ENCODE measurements at regions not wholly inside any gene's neighbourhood (a gene's known extent, or its start where the extent isn't known, plus 50 kb on each side); places are given as distances from the start of the nearest gene placed in this dataset.

DNA sequence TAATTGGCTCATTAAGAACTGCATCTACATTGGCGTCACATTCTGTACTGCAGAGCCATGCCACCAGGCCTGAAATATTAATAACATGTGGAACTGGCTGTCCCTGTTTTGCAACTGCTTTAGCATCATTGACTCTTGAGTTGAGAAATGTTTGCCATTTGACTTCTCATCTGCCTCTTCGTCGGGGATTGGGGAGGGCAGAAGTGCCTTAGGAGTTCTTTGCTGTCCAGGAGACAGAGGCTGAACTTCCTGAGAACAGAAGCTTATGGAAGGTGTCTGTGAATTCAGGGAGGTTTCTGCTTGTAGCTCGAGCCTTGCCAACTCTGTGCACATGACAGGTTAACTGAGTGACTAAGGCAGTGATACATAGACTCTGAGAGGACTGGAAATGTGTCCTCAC lies 265.0 kb downstream of the KIF4B start:
- BruUV-seq (replicated peaks) = no TSS peak
- no peak overlapping the region for H3K4me2 ChIP-seq (ENCODE audit: insufficient read depth, low read length)
- intact Hi-C loops (cut with micrococcal nuclease) = no loop called here

DNA sequence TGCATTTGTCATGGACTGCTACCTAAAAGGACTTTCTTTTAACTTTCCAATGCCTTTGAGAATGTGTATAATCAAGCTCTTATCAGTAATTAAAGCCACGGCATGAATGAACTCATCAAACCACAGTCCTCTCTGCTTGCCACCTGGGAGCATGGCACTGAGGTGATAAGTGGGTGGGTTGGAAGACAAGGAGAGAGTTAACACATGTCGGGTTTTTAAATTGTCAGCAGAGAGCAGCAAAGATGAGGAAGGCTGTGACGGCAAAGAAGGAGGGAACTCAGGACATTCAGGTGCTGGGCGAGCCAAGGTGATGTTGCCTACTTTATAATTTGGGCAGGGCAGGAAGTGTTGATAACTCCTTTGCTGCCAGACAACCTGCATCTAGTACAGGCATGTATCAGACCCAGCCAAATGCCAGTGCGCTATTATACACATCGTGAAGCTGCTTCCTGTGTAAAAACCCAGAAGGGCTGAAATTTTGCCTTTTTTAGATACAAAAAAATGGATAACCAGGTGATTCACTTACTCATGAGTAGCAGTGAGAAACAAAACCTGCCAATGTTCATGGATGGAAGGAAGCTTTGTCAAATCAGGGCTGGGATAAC lies 269.1 kb downstream of the KIF4B start:
- Histone ChIP-seq H3K79me2 (ENCODE audit: control insufficient read depth, insufficient read depth, low read length) (no peaks in the 10 kb centered on the region), H3K4me3 (replicated peaks in 1 of 3; ENCODE audit: insufficient read depth in 1 of 3, low read depth in 1 of 3, low read length in 3 of 3) (no peak overlapping the region), H2AFZ (ENCODE audit: low read depth, low read length) (no peak overlapping the region), H3K9ac (replicated peaks; ENCODE audit: extremely low read depth, insufficient read depth, low read length) (no peak overlapping the region), H3K9me3 (replicated peaks; ENCODE audit: control insufficient read depth, insufficient read depth, low read length) (no peaks in the 10 kb centered on the region), H3K4me1 (ENCODE audit: control insufficient read depth, extremely low read depth, insufficient read depth, low read length) (no peaks in the 10 kb centered on the region), H3K36me3 (ENCODE audit: control insufficient read depth in 2 of 2, extremely low read depth in 1 of 2, insufficient read depth in 2 of 2, low read length in 2 of 2) (no peaks in the 10 kb centered on the region), H4K20me1 (replicated peaks; ENCODE audit: control insufficient read depth, extremely low read depth, insufficient read depth, low read length) (no peaks in the 10 kb centered on the region), H3K27ac (ENCODE audit: insufficient read depth, low read depth, low read length) (no peak overlapping the region), H3K4me2 (ENCODE audit: insufficient read depth, low read length) (no peak overlapping the region), H3K27me3 (ENCODE audit: control insufficient read depth in 2 of 2, insufficient read depth in 2 of 2, low read length in 2 of 2) (no peaks in the 10 kb centered on the region), H3K9me1 (replicated peaks; ENCODE audit: control insufficient read depth, extremely low read depth, insufficient read depth, low read length) (no peaks in the 10 kb centered on the region)
- dilution Hi-C loops (cut with MboI; ENCODE audit: extremely low pct_ligation_motif_present, low sequenced_read_pairs) = no loop called here
- BruUV-seq (replicated peaks) = no TSS peak
- ChIA-PET CTCF (no interaction called here), POLR2A (no interaction called here)
- TF ChIP-seq GATA2 (IDR thresholded peaks at IDR 0.05; ENCODE audit: insufficient read depth, insufficient read length, low read depth, low read length) (no peak), CTCF (IDR thresholded peaks at IDR 0.05; ENCODE audit: extremely low read depth in 1 of 2, insufficient read depth in 1 of 2, low read depth in 1 of 2, low read length in 2 of 2) (no peak), JUN (IDR thresholded peaks at IDR 0.05; ENCODE audit: borderline replicate concordance, insufficient read depth, insufficient read length, low read depth) (no peak), EZH2 (IDR thresholded peaks at IDR 0.05; ENCODE audit: borderline replicate concordance, low read depth, low read length, severe bottlenecking) (no peak), POLR2A (IDR thresholded peaks at IDR 0.05; ENCODE audit: low read depth, low read length) (no peak), MYC (IDR thresholded peaks at IDR 0.05; ENCODE audit: low read depth, low read length) (no peak), POLR2AphosphoS5 (IDR thresholded peaks at IDR 0.05; ENCODE audit: insufficient read depth, low read depth, low read length) (no peak), FOS (IDR thresholded peaks at IDR 0.05; ENCODE audit: borderline replicate concordance, insufficient read depth, low read length) (no peak), MAX (IDR thresholded peaks at IDR 0.05; ENCODE audit: insufficient read depth, insufficient read length) (no peak)
- FAIRE-seq (no peak), DNase-seq (ENCODE audit: low read depth, low spot score) (no peak)
- intact Hi-C loops (cut with micrococcal nuclease) = no loop called here

More for the DNA sequence above, 265.0 kb downstream of the KIF4B start:
- H3K27ac ChIP-seq (ENCODE audit: insufficient read depth, low read depth, low read length) = no peak overlapping the region
- H4K20me1 ChIP-seq (replicated peaks; ENCODE audit: control insufficient read depth, extremely low read depth, insufficient read depth, low read length) = no peaks in the 10 kb centered on the region
- POLR2A ChIA-PET = no interaction called here
- H3K4me1 ChIP-seq (ENCODE audit: control insufficient read depth, extremely low read depth, insufficient read depth, low read length) = no peaks in the 10 kb centered on the region
- H3K9me1 ChIP-seq (replicated peaks; ENCODE audit: control insufficient read depth, extremely low read depth, insufficient read depth, low read length) = no peaks in the 10 kb centered on the region
- FAIRE-seq (no peak), DNase-seq (ENCODE audit: low read depth, low spot score) (no peak)
- TF ChIP-seq FOS (IDR thresholded peaks at IDR 0.05; ENCODE audit: borderline replicate concordance, insufficient read depth, low read length) = no peak
- TF ChIP-seq POLR2A (IDR thresholded peaks at IDR 0.05; ENCODE audit: low read depth, low read length) = no peak
- TF ChIP-seq JUN (IDR thresholded peaks at IDR 0.05; ENCODE audit: borderline replicate concordance, insufficient read depth, insufficient read length, low read depth) = no peak
- no peak for TF ChIP-seq MAX (IDR thresholded peaks at IDR 0.05; ENCODE audit: insufficient read depth, insufficient read length)
- TF ChIP-seq EZH2 (IDR thresholded peaks at IDR 0.05; ENCODE audit: borderline replicate concordance, low read depth, low read length, severe bottlenecking) = no peak
- H3K79me2 ChIP-seq (ENCODE audit: control insufficient read depth, insufficient read depth, low read length) = no peaks in the 10 kb centered on the region
- H3K36me3 ChIP-seq (ENCODE audit: control insufficient read depth in 2 of 2, extremely low read depth in 1 of 2, insufficient read depth in 2 of 2, low read length in 2 of 2) = no peaks in the 10 kb centered on the region
- H3K27me3 ChIP-seq (ENCODE audit: control insufficient read depth in 2 of 2, insufficient read depth in 2 of 2, low read length in 2 of 2) = no peaks in the 10 kb centered on the region
- H3K4me3 ChIP-seq (replicated peaks in 1 of 3; ENCODE audit: insufficient read depth in 1 of 3, low read depth in 1 of 3, low read length in 3 of 3) = no peak overlapping the region
- H2AFZ ChIP-seq (ENCODE audit: low read depth, low read length) = no peak overlapping the region
- peaks cover 2% of the 10 kb centered on the region for H3K9me3 ChIP-seq (replicated peaks; ENCODE audit: control insufficient read depth, insufficient read depth, low read length)
- CTCF ChIA-PET = no interaction called here
- dilution Hi-C loops (cut with MboI; ENCODE audit: extremely low pct_ligation_motif_present, low sequenced_read_pairs) = no loop called here
- no peak overlapping the region for H3K9ac ChIP-seq (replicated peaks; ENCODE audit: extremely low read depth, insufficient read depth, low read length)

Data from endothelial cell of umbilical vein (primary cell).